Caco-2 (cell line): ENCODE measurements at regions not wholly inside any gene's neighbourhood (a gene's known extent, or its start where the extent isn't known, plus 50 kb on each side); places are given as distances from the start of the nearest gene placed in this dataset.

ENCODE experiments used
- BruUV-seq: library from RNA; stranded (reverse); fragments of 400-500 nt; replicated peaks from 2 replicates; lab custom pipeline; 2021; lab: Mats Ljungman, UMichigan
- CTCF ChIA-PET: fragments of 300-600 bp; sonication (Branson Sonifier 250); formaldehyde crosslinking; loops from one replicate; lab custom pipeline; 2022; ENCODE audit warnings: antibody characterized with exemption; lab: Charles Lee
- POLR2A ChIA-PET: fragments of 300-600 bp; sonication (Branson Sonifier 250); formaldehyde crosslinking; loops from one replicate; lab custom pipeline; 2022; ENCODE audit warnings: antibody characterized with exemption; lab: Charles Lee
- DNase-seq, 2 experiments: peaks; one replicate each; pipeline versions ENCODE4 v3.0.0 to v3.0.0-alpha.2; 2020 to 2022
- H3K27me3 ChIP-seq: replicated peaks from 2 replicates; pipeline ENCODE4 v1.6.0; 2011; ENCODE audit warnings: low read length; ENCODE audit not compliant: control insufficient read depth, insufficient read depth
- H3K36me3 ChIP-seq: 2 replicates; pipeline ENCODE4 v1.5.1; 2011; ENCODE audit warnings: low read length; ENCODE audit not compliant: control insufficient read depth, insufficient read depth
- H3K4me1 ChIP-seq: fragments of 250-450 bp; sonication (Bioruptor Pico); 2 replicates; pipeline ENCODE4 v1.5.1; 2020; ENCODE audit warnings: mild to moderate bottlenecking
- H3K4me3 ChIP-seq: 2 replicates; pipeline ENCODE4 v1.5.1; 2011; ENCODE audit warnings: low read depth, mild to moderate bottlenecking, control low read depth, low read length
- H3K9me3 ChIP-seq: fragments of 250-450 bp; sonication (Bioruptor Pico); 2 replicates; pipeline ENCODE4 v1.5.1; 2020; ENCODE audit warnings: mild to moderate bottlenecking, moderate library complexity
- H3K27ac Mint-ChIP-seq: one replicate; pipeline ENCODE4 v1.8.0; 2022; ENCODE audit warnings: mixed read lengths; ENCODE audit not compliant: unreplicated experiment
- H3K27me3 Mint-ChIP-seq: one replicate; pipeline ENCODE4 v1.8.0; 2022; ENCODE audit warnings: mixed read lengths; ENCODE audit not compliant: insufficient read depth, unreplicated experiment
- H3K36me3 Mint-ChIP-seq: one replicate; pipeline ENCODE4 v1.8.0; 2022; ENCODE audit warnings: mild to moderate bottlenecking, mixed read lengths; ENCODE audit not compliant: insufficient read depth, unreplicated experiment
- H3K4me1 Mint-ChIP-seq: one replicate; pipeline ENCODE4 v1.8.0; 2022; ENCODE audit warnings: low read depth, mixed read lengths; ENCODE audit not compliant: unreplicated experiment
- H3K4me3 Mint-ChIP-seq: one replicate; pipeline ENCODE4 v1.8.0; 2022; ENCODE audit warnings: mild to moderate bottlenecking, moderate library complexity, mixed read lengths; ENCODE audit not compliant: unreplicated experiment
- H3K9me3 Mint-ChIP-seq: one replicate; pipeline ENCODE4 v1.8.0; 2022; ENCODE audit warnings: mixed read lengths; ENCODE audit not compliant: unreplicated experiment
- intact Hi-C: fragments of 100-400 bp; cut with micrococcal nuclease; formaldehyde crosslinking; loops from one replicate; pipeline ENCODE4 v1.10.0; 2022; ENCODE audit not compliant: unreplicated experiment
- TF ChIP-seq, protein P1 (sequence below), 2 experiments: fragments of 200-600 bp in 1 of 2; IDR thresholded peaks; 1 replicate in 1 of 2; 2 replicates in 1 of 2; pipeline versions ENCODE4 v1.5.1 to v1.8.0; 2011 to 2022; ENCODE audit warnings: antibody characterized with exemption in 1 of 2, control low read depth in 1 of 2, inconsistent platforms in 1 of 2, low read depth in 1 of 2, low read length in 1 of 2, mild to moderate bottlenecking in 1 of 2, moderate library complexity in 1 of 2; ENCODE audit not compliant: insufficient read depth in 1 of 2, severe bottlenecking in 1 of 2, unreplicated experiment in 1 of 2

DNA sequence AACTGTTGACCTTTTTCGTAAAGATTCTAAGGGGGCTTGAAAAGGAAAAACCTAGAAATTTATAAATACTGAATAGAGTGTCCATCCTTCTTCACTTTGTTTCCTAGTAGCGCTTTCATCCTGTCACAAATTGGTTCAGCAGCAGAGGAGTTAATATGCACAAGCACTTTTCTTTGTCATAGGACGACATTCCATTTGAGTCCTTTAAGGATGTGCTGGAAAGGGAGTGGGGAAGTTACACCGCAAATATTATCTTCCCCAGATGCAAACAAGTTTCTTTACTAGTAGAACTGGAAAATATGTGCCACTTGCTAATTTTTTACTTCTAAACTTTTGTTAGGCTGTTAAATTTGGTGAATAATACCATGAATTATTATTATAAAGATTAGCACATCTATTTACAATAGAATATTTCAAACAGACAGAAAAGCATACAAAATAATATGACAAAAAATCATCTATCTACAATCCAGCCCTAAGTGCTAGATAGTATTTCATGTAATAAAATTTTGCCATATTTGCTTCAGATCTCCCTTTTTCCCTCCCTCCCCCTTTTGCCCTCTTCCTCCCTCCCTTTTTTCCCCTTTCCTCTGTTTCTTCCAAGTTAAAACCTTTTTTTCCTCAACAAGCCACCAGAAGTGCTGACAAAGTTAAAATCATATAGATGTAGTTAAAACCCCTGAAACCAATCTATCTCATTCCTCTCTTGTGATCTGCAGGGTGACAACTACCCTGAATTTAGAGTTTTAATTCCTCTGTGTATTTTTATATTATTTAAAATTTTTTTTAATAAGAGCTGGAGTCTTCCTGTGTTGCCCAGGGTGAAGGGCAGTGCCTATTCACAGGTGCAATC lies 50.5 kb upstream of the MAP4K3 start:
- TF ChIP-seq, protein P1, sequence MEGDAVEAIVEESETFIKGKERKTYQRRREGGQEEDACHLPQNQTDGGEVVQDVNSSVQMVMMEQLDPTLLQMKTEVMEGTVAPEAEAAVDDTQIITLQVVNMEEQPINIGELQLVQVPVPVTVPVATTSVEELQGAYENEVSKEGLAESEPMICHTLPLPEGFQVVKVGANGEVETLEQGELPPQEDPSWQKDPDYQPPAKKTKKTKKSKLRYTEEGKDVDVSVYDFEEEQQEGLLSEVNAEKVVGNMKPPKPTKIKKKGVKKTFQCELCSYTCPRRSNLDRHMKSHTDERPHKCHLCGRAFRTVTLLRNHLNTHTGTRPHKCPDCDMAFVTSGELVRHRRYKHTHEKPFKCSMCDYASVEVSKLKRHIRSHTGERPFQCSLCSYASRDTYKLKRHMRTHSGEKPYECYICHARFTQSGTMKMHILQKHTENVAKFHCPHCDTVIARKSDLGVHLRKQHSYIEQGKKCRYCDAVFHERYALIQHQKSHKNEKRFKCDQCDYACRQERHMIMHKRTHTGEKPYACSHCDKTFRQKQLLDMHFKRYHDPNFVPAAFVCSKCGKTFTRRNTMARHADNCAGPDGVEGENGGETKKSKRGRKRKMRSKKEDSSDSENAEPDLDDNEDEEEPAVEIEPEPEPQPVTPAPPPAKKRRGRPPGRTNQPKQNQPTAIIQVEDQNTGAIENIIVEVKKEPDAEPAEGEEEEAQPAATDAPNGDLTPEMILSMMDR (IDR thresholded peaks at IDR 0.05; ENCODE audit: insufficient read depth in 1 of 2, low read depth in 1 of 2, low read length in 1 of 2, severe bottlenecking in 1 of 2, unreplicated experiment in 1 of 2) = no peak
- Mint-ChIP-seq H3K4me3 (no peak overlapping the region), H3K4me1 (peaks cover 26% of the 10 kb centered on the region), H3K36me3 (no peaks in the 10 kb centered on the region), H3K27me3 (no peaks in the 10 kb centered on the region), H3K9me3 (no peaks in the 10 kb centered on the region), H3K27ac (no peak overlapping the region)
- BruUV-seq = no TSS peak
- no peaks in the 10 kb centered on the region for H3K27me3 ChIP-seq
- POLR2A ChIA-PET = no interaction called here
- H3K4me1 ChIP-seq = peaks cover 8% of the 10 kb centered on the region; the same call in 1 of the 2 replicates
- no peaks in the 10 kb centered on the region for H3K9me3 ChIP-seq
- intact Hi-C loops = no loop called here
- H3K4me3 ChIP-seq = no peak overlapping the region
- H3K36me3 ChIP-seq = no peaks in the 10 kb centered on the region
- no peak for DNase-seq
- CTCF ChIA-PET = no interaction called here

DNA sequence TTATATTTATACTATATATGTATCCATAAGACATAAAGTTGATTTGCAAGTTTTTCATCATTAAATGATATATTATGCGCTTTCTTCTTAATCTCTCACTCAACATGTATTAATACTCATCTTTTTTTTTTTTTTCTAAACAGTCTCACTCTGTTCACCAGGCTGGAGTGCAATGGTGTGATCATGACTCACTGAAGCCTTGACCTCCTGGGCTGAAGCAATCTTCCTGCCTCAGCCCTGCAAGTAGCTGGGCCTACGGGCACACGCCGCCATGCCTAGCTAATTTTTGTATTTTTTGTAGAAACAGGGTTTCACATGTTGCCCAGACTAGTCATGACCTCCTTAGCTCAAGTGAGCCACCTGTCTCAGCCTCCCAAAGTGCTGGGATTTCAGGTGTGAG lies 51.4 kb upstream of the MAP4K3 start:
- ChIA-PET POLR2A (no interaction called here), CTCF (no interaction called here)
- Mint-ChIP-seq H3K4me3 (no peak overlapping the region), H3K36me3 (no peaks in the 10 kb centered on the region), H3K9me3 (no peaks in the 10 kb centered on the region), H3K27me3 (no peaks in the 10 kb centered on the region), H3K27ac (no peak overlapping the region), H3K4me1 (peaks cover 24% of the 10 kb centered on the region)
- Histone ChIP-seq H3K9me3 (no peaks in the 10 kb centered on the region), H3K27me3 (no peaks in the 10 kb centered on the region), H3K36me3 (no peaks in the 10 kb centered on the region), H3K4me3 (no peak overlapping the region), H3K4me1 (peaks cover 8% of the 10 kb centered on the region; the same call in 1 of the 2 replicates)
- BruUV-seq = no TSS peak
- TF ChIP-seq, protein P1 (IDR thresholded peaks at IDR 0.05; ENCODE audit: insufficient read depth in 1 of 2, low read depth in 1 of 2, low read length in 1 of 2, severe bottlenecking in 1 of 2, unreplicated experiment in 1 of 2) = no peak
- DNase-seq = no peak
- intact Hi-C loops = no loop called here

DNA sequence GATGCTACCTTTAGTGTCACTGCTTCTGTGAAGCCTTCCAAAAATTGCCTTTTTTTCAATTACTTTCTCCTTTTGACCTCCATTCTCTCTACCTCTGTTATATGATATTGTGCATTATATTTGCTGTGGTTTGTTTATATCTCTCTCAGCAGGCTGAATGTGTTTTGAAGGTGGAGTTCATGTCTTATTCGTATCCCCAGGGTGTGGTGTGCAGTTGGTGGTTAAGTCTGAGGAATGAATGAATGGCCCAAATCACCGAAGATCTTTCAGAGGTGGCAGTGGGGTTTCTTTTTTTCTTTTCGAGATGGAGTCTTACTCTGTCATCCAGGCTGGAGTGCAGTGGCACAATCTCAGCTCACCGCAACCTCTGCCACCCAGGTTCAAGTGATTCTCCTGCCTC lies 53.5 kb upstream of the MAP4K3 start:
- Histone ChIP-seq H3K36me3 (no peaks in the 10 kb centered on the region), H3K4me1 (peaks cover 8% of the 10 kb centered on the region; the same call in 1 of the 2 replicates), H3K27me3 (no peaks in the 10 kb centered on the region), H3K9me3 (no peaks in the 10 kb centered on the region), H3K4me3 (no peak overlapping the region)
- no TSS peak for BruUV-seq
- POLR2A ChIA-PET = no interaction called here
- TF ChIP-seq, protein P1 (IDR thresholded peaks at IDR 0.05; ENCODE audit: insufficient read depth in 1 of 2, low read depth in 1 of 2, low read length in 1 of 2, severe bottlenecking in 1 of 2, unreplicated experiment in 1 of 2) = no peak
- H3K9me3 Mint-ChIP-seq = no peaks in the 10 kb centered on the region
- no peak overlapping the region for H3K27ac Mint-ChIP-seq
- DNase-seq = no peak
- peaks cover 19% of the 10 kb centered on the region for H3K4me1 Mint-ChIP-seq
- H3K4me3 Mint-ChIP-seq = no peak overlapping the region
- no peaks in the 10 kb centered on the region for H3K27me3 Mint-ChIP-seq
- H3K36me3 Mint-ChIP-seq = no peaks in the 10 kb centered on the region
- intact Hi-C loops = no loop called here
- CTCF ChIA-PET = no interaction called here
